GM19395 (cell line): ENCODE measurements at regions not wholly inside any gene's neighbourhood (a gene's known extent, or its start where the extent isn't known, plus 50 kb on each side); places are given as distances from the start of the nearest gene placed in this dataset.

Source experiments
- ATAC-seq: cut with Tn5 transposase; IDR thresholded peaks from one replicate; pipeline ENCODE4 v1.9.1; 2021; ENCODE audit warnings: mild to moderate bottlenecking, moderate library complexity; ENCODE audit not compliant: unreplicated experiment

DNA sequence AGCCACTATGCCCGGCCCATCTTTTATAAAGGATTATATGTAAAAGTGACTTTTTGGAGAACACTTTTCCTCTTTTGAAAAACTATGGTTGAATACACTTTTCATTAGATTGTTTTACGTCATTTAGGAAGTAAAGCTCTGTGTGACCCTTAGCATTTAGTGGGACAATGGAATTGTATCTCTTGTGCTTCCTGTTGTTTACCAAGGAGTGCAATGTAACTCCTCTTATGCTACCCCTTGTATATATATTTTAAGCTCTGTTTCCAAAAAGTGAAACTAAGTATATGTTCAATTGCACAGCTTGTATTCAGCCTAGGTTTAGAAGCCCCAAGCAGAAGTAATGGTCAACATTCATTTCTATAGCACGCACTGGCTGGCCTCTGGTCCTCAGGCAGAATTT is 183.1 kb upstream of the CITED2 start:
- ATAC-seq = no peak

DNA sequence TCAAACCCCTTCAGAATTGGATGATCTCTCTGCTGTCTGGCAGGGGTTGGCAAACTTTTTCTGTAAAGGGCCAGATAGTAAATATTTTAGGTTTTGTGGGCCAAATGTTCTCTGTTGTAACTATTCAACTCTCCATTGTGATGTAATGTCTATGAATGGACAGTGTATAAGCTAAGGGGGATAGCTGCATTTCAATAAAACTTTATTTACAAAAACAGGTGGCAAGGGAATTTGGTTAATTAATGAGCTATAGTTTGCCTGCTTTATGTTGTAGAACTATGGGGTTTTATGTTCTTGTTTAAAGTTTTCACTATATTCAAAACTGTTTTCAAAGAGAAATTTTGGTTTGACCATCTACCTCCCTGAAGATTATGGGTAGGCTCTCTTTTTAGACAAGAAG is 182.1 kb upstream of the CITED2 start:
- no peak for ATAC-seq

DNA sequence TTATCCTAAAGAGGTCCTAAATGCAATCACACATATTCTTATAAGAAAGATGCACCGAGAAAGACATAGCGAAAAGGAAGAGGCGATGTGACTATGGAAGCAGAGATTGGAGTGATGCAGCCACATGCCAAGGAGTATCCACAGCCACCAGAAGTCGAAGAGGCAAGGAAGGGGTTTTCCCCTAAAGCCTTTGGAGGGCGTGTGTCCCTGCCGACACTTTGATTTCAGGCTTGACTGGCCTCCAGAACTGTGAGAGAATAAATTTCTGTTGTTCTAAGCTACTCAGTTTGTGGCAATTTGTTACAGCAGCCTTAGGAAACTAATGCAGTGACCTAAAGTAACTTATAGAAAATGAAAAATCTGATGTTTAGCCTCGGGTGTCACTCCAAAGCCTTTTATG is 179.5 kb upstream of the CITED2 start:
- ATAC-seq = no peak

DNA sequence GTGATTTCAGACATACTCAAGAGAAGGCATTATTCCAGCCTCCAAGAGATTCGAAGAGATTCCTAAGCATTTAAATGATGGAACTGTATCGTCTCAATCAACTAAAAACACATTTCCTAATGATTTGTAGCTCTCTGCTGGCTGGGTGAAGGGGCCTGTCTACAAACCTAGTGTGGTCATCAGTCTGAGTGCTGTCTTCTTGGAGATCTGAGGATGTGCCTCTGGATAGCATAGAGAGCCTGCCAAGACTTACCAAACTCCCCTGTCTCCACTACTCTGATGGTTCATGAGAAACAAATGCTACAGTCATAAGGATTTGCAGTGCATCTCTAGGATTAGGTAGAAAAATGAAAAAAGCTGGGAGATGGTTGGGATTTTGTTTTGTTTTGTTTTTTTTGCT is 176.9 kb upstream of the CITED2 start:
- ATAC-seq = no peak

DNA sequence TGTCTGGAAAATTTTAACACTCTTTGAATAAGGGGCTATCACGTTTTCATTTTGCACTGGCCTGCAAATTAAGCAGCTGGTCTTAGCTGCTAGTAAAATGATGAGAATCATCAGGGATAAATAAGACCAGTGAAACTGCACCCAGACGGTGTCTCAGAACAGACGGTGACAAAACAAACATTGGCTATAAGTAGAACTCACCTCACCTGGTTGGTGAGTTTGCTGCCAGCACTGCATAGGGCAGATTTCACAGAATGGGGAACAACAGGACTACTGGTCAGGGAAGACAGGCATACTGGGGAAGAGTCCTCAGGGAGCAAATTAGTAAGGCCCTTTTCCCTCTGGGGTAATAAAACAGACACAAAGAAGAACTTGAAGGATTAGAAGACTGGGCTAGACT is 175.9 kb upstream of the CITED2 start:
- no peak for ATAC-seq

DNA sequence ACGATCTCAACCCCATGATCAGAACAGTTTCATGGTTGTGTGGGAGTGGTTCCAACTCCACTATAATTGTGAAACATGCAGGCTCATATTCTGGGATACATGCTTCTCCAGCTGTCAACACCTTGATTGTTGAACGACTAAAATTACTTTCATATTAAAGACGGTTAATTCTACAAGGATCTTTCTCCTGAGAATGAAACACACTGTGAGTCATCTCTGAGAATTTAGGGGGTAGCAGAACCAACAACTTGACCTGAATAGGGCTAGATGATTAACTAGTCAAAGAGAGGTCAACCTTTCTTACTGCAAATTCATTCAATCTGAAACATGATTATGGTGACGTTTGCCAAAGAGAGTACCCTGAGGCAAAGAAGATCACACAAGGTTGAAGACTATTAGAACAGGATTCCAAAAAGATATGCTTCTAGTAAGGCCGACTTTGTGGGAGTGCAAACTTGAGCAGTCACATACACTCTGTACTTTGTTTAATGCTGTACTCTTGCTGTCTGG is 175.2 kb upstream of the CITED2 start:
- no peak for ATAC-seq

DNA sequence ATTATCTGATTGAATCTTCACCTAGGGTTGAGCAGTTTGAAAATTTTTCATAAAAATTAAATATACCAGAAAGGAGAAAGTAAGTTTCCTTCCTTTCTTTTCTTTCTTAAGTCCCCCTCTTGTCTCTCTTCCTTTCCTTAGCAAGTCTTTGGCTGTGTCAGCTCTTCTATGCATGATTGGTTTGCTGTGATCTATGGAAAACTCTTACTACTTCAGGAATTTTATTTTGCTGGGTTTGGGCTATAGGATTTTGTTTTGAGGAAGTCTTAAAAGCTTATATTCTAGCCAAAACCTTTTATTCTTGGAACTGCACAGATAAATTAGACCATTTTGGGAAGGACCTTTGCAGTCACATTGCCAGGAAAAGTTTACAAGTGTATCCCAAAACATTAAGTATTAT is 173.4 kb upstream of the CITED2 start:
- no peak for ATAC-seq

DNA sequence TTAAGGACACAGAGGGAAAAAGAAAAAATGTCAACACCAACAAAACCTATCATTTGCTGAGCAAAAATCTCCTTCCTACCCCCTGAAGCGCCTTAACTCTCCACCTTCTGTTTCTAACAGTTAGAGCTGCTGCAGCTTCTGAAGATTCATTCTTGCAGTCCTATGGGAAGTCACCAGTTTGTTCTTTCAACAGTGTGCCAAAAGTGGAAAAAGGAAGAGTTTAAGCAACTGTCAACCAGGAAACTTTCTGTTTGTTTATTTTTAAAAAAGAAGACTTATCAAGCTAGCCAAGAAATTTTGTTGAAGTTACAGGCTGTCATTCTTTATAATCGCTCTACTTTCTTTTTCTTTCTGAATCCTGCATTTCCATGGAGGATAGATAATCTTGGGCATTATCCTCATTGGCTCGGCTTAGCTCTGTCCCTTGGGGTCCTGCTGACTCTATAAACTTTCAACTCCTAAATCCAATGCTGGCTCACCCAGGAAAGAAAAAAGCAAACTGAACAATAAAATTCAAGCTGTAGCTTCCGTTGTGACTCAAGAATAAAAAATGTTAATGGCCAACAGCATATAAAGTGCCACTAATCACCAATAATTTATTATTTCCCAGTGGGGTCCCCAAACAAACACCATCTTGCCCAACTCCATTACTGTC is 172.8 kb upstream of the CITED2 start:
- ATAC-seq = no peak

DNA sequence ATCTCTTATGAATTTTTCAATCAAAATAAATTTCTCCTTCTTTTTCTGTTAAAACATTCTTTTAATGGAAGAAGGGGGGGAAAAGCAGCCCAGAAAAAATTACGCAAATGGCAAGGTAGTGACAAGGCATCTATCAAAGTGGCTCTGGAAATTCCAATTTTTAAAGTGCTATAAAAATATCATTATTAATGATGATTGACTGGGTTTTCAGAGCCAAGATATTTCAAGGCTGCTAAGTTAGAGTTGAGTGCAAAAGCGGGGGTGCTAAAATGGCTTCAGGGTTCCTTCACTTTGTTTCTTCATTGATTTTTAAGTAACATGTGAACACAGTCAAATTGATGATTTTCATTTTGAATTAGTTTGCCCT is 171.6 kb upstream of the CITED2 start:
- ATAC-seq = no peak

DNA sequence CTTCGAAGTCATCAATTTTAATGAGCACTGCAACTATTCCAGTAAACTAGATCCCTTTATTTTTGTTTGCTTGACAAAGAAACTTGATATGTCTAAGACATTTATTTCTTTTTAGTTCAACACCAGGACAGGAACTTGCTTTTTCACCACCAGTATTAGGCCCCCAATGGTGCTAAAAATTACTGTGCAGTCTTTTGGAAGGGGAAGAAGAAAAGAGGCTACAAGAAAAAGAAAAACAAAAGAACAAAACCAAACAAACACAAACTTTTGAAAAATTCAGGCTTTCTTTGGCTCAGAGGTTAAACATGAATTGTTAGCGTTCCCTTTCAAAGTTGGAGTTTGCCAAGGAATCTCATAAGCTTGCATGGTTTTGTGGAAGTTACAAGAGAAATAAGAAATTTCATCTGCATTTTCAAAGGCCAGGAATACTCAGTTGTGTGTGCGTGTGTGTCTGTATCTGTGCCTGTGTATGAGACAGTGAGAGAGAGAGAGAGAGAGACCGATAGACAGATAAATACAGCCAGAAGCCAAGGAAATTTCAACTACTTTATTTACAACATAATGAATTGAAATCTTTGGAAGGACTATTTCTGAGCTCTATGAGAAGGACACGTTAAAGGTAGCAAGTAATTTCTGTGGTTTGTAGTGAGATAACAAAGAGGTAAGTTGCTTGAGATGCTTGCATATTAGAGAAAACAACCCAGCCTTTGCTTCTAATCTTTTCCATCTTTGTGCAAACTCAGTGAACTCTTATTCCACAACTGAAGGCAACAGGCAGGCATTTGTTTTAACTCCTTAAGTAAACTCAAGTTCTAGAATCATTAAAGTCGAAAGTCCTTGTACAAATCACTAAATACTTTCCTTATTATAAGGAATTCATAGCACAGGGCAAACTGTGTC is 171.0 kb upstream of the CITED2 start:
- no peak for ATAC-seq

DNA sequence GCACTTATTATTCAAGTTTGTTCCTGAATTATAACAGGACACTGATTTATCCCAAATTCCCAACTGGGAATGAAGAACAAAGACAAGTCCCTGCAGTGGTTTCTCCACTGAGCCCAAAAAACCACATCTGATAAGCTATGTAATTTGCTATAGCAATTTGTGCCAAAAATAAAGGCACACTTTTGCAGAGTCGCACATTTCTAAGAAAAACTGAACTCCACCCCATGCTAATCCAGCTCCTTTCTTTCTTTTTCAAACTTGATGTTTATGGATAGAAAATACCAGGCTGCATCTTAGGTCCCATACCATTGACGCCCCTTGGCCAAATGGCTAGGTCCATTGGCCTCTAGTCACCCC is 170.2 kb upstream of the CITED2 start:
- no peak for ATAC-seq

DNA sequence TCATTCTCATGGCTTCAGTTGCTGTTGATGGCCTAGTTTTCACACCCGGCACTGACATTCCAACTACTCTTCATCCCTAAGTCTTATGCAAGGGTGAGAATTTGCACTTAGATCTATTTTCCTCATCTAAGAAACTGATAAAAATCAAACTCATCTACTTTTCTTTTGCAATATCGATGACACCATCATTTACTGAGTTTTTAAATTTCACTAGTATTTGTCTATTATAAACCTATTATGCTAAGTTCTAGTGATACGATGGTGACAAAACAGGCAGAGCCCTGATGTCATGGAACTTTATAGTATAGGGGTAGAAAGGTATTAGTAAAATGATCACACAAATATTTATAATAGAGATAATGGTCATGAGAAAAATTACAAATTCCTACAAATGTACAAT is 167.9 kb upstream of the CITED2 start:
- ATAC-seq = no peak

DNA sequence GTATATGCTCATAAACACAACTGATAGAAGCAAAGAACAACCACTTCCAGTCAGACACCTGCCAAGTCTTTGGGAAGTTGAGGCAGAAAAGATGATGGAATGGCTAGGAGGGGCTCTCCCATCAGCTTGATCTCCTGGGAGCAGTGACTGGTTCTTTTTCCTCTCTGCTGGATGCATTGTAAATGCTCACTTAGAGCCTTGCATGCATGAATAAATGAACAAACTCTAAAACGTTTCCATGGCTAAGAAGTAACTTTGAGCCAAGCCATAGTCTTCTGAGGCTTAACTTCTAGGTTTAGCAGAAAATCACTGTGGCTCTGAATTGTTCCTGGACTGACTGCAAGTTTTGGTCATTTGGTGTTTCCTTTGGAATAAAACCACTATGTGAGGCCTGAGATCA is 166.4 kb upstream of the CITED2 start:
- no peak for ATAC-seq

DNA sequence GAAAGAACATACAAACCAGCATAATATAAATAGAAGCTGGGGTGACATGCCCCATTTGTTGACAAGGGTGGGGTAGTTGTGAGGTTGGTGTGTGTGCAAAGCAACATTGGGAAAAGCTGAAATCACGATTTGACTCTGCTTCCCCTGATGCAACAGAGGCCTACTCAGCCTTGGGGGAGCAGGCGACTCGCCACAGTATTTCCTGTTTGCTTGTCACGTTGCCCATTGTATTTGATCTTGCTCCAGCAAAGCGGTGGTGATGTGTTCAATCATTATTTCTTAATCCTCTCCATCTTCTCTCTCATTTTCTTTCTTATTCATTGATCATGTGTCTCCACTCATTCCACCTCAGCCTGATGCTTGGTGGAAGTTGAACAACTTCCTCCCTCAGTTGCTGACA is 165.8 kb upstream of the CITED2 start:
- ATAC-seq = peak; percentile 66

DNA sequence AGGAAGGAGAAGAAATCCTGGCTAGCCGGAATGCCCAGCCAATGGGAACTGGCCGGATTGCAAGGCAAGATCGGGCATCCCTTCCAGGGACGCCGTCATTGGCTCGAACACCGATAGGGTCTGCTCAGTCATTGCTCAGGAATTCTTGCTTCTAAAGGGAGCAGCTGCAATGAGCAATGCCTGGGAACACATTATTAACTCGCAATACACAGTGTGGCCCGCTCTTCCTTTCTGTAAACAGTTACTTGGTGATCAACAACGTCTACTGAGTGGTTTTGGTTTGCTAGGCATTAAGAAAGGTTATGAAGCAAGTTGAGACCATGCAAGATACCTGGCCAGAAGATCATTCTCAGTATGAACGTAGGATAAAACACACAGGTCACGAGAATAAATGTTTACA is 165.4 kb upstream of the CITED2 start:
- peak; percentile 40 for ATAC-seq

DNA sequence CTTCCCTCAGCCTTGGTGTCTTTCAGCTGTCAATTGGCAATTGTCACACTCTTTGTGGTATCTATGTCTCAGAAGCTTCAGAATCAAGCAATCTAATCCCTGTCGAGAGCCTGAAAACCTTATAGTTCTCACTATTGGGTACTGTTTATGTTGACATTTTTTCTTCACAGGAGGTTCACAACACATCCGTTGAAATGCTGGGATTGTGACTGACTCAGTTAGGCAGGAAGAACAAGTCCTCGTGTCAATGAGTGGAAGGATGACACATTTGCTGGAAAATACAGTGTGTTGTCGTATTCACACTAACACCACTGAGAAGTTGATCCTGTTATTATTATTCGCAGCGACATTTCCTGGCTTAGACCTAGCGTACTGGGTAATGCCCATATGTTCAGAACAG is 163.9 kb upstream of the CITED2 start:
- no peak for ATAC-seq

DNA sequence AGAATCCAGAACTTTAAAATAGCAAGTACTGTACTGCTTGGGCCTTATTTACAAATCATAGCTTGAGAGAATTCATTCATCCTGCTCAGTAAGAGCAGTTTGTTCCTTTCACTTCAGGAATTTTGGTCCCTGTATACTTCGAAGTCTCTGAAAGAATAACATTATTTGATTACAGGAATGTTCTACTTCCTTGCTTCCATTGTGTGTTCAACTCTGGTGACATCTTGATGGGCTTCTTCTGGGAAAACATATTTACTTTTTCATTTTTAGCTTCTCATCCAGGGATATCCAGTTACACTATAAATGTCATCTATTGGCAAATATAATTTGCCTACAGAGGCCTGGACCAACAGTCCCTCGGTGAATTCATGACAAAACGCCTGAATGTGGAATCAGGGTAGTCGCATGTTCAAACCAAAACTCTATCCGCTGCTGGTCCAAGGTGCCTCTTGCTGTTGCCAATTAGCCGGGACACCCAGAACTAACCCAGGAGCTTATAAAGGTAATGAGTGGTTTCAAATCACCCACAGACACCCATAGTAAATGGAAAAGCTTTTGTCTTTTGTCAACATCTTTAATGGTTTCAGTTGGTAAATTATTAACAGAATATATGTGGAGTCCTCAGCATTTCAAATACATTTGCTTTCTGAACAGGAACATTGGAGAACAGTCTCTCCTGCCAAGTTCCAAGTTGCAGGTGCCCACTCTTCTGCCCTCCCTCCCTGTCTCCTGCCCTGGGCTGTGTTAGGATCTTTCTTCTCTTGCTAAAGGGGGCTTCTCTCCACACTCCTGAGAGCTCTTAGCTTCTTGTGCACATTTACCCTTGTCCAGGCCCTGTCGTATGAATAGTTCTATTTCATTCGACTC is 162.5 kb upstream of the CITED2 start:
- ATAC-seq = no peak

DNA sequence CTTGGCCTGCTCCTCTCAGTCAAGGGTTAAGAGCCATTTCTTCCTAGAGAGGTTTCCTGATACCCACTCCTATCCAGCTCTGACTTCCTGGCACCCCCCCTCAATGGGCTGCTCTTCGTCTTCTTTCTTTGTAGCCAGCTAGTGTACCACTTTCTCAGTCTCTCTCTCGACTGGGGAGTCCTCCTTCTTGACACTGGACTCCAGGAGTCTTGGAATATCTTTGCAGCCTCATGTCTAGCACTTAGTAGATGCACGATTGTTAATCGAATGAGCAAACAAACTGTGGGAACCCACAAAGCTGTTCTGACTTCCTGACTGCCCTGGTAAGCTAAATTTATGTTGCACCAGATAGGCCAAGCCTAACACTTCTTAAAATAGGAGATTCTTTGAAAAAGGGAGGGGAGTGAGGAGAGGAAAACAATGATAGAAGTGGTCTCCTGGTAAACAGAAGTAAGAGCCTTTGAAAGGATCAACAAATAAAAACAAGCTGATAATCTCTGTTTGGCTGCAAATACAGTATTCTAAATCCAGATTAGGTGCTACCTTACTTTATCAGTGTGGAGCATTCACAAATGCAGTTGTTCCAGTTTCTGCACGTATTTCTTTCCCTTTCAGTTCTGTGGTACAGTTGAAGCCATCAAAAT is 160.1 kb upstream of the CITED2 start:
- ATAC-seq = peak; percentile 50

DNA sequence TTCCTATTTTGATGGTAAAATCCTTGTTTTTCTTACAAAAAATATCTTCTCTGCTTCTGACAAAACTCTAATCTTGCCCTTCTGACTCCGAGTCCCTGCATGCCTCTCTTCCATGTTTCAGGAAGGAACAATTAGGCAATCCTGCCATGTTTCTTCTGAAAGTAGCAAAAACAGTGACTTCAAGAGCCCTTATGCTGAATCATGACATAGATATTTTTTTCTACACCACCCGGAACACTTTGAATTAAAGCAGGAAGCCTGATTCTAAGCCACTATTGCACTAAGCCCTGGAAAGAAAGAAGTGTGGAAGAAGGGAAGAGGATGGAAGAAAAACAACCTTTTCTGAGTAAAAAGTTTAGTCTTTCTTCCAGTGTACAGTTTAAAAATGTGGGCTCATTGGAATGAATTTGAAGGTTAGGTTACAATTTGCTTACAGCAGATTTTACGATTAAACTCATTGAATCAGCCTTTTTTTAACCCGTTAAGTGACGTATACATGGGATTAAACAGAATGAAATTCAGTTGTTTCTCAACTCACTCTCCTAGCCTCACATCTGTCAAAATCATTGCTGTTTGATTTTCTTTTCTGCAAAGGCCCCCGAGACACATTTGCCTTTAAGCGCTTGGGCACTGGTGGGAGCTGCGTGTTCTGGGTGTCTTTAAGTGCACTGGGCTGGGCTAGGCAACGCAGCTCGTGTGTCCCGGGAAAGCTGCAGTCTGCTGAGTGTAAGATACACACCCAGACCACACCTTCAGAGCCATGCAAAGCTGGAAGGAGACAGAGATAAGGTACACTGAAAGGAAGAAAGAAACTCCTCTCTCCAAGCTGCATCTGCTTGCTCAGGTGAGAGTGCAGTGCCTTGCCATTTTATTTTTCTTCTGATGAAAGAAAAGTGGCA is 159.4 kb upstream of the CITED2 start:
- ATAC-seq = peak; percentile 12

DNA sequence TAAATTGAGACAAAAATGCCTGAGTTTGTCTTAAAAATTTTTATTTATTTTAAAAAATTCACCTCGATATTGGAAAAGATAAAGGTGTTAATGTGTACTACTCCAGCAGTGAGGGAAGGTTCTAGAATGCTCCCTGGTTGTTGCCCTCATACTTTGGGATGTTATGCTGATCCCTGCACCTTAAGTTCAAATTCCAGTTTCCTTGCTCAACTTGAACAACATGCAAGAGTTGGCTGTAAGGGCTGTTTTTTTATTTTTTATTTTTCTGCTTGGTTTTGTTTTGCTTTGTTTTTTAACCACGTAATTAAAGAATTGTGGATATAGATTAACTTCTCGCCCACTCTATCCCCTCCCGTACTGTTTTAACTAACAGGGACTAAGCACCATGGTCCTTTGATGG is 158.7 kb upstream of the CITED2 start:
- ATAC-seq = no peak
